GM21423 (cell line): ENCODE measurements at regions not wholly inside any gene's neighbourhood (a gene's known extent, or its start where the extent isn't known, plus 50 kb on each side); places are given as distances from the start of the nearest gene placed in this dataset.
"Not testable (repeated sequence)": the region's sequence is repeated elsewhere in the genome, so short reads cannot be mapped to it uniquely, and the experiment has no call there.

Experiments used
- ATAC-seq: cut with Tn5 transposase; IDR thresholded peaks from one replicate; pipeline ENCODE4 v1.9.1; 2021; ENCODE audit warnings: mild to moderate bottlenecking, moderate library complexity; ENCODE audit not compliant: unreplicated experiment

- no peak for ATAC-seq
Measured at GRCh38 chr21:15422783-15423182, 307.0 kb upstream of the USP25 start.

GRCh38 chr21:15423676-15424445, 305.9 kb upstream of the USP25 start:
- no peak for ATAC-seq

- no peak for ATAC-seq
Measured at GRCh38 chr21:15425049-15425448, 304.7 kb upstream of the USP25 start.

GRCh38 chr21:15430023-15430422, 299.8 kb upstream of the USP25 start:
- no peak for ATAC-seq

- no peak for ATAC-seq
Measured at GRCh38 chr21:15430577-15430976, 299.2 kb upstream of the USP25 start.

- no peak for ATAC-seq
Measured at GRCh38 chr21:15431053-15431452, 298.7 kb upstream of the USP25 start.

- ATAC-seq = no peak
Measured at GRCh38 chr21:15433091-15433490, 296.7 kb upstream of the USP25 start.

- ATAC-seq = no peak
Measured at GRCh38 chr21:15434163-15434905, 295.4 kb upstream of the USP25 start.

GRCh38 chr21:15436031-15436430, 293.8 kb upstream of the USP25 start:
- ATAC-seq = no peak

- peak; percentile 79 for ATAC-seq
Measured at GRCh38 chr21:15437883-15438282, 291.9 kb upstream of the USP25 start.

- no peak for ATAC-seq
Measured at GRCh38 chr21:15439726-15440125, 290.1 kb upstream of the USP25 start.

GRCh38 chr21:15441060-15441493, 288.7 kb upstream of the USP25 start:
- no peak for ATAC-seq

- no peak for ATAC-seq
Measured at GRCh38 chr21:15441992-15442391, 287.8 kb upstream of the USP25 start.

- ATAC-seq = no peak
Measured at GRCh38 chr21:15442743-15443469, 286.9 kb upstream of the USP25 start.

- ATAC-seq = no peak
Measured at GRCh38 chr21:15443740-15444117, 286.1 kb upstream of the USP25 start.

- ATAC-seq = no peak
Measured at GRCh38 chr21:15444118-15444960, 285.4 kb upstream of the USP25 start.

GRCh38 chr21:15445327-15445726, 284.5 kb upstream of the USP25 start:
- peak; percentile 80 for ATAC-seq

GRCh38 chr21:15446223-15446622, 283.6 kb upstream of the USP25 start:
- no peak for ATAC-seq

- no peak for ATAC-seq
Measured at GRCh38 chr21:15449556-15449955, 280.2 kb upstream of the USP25 start.

GRCh38 chr21:15453261-15453660, 276.5 kb upstream of the USP25 start:
- no peak for ATAC-seq

- ATAC-seq = not testable (repeated sequence)
Measured at GRCh38 chr21:15453785-15454184, 276.0 kb upstream of the USP25 start.
